GM12872 (cell line): ENCODE measurements at regions not wholly inside any gene's neighbourhood (a gene's known extent, or its start where the extent isn't known, plus 50 kb on each side); places are given as distances from the start of the nearest gene placed in this dataset.

Experiments
- TF ChIP-seq, protein P1 (sequence below): IDR thresholded peaks from 3 replicates; pipeline ENCODE4 v1.5.1; 2011; ENCODE audit warnings: low read depth, mild to moderate bottlenecking, low read length, moderate library complexity; ENCODE audit not compliant: insufficient read depth

DNA sequence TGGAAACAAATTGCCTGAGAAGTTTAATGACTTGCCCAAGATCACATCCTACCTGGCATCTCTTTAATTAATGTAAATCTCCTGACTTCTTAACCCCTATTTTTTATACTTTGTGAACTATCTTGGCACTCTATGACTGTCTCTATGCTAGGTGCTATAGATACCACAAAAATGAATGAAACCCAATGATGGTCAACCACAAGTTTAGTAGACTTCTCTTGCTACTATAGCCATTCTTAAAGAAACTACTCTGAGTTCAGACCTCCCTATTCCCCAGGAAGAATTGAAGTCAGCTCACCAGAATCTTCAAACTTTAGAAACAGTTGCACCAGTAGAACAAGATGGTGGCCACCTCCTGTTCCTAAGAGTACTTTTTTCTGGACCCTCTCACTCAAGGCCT lies 191.1 kb downstream of the RSL24D1 start:
- TF ChIP-seq, protein P1, sequence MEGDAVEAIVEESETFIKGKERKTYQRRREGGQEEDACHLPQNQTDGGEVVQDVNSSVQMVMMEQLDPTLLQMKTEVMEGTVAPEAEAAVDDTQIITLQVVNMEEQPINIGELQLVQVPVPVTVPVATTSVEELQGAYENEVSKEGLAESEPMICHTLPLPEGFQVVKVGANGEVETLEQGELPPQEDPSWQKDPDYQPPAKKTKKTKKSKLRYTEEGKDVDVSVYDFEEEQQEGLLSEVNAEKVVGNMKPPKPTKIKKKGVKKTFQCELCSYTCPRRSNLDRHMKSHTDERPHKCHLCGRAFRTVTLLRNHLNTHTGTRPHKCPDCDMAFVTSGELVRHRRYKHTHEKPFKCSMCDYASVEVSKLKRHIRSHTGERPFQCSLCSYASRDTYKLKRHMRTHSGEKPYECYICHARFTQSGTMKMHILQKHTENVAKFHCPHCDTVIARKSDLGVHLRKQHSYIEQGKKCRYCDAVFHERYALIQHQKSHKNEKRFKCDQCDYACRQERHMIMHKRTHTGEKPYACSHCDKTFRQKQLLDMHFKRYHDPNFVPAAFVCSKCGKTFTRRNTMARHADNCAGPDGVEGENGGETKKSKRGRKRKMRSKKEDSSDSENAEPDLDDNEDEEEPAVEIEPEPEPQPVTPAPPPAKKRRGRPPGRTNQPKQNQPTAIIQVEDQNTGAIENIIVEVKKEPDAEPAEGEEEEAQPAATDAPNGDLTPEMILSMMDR, result no peak

DNA sequence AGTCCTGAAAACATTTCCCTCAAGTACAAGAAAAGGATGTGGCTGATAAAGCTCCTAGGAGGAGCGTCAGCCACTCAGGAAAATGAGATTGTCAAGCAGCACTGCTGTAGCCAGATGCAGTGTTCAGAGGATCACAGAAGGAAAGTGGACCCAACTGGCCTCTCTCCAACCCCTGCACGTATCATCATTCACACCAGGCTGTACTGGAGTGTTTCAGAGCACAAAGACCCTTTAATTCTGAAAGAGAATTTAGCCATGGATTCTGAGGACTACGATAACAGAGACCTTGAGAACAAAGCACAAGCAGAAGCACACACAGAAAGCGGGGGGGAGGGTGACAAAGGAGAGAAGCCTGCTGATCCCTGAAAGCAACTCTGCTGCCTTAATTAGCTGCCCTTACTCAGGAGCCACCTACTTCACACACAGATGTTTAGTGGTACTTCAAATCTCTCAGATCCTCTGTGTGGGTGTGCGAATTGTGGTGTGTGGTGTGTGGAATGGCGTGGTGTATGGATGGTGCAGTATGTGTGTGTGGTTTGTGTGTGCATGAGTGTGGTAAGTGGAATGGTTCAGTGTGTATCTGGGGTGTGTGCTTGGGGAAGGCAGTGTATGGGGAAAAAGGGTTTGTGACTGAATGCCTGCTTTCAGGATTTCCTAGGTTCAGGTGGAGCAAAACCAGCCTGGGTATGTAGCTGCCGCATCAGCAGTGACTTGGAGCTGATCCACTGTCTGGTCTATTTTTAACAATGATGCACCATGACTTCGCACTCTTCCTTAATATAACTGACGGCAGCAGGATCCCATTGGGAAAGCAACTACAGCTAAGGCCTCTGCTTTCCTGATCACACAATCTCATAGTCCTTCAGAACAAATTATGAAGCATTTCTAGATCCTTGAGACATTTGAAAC lies 192.5 kb downstream of the RSL24D1 start:
- TF ChIP-seq, protein P1, result no peak

DNA sequence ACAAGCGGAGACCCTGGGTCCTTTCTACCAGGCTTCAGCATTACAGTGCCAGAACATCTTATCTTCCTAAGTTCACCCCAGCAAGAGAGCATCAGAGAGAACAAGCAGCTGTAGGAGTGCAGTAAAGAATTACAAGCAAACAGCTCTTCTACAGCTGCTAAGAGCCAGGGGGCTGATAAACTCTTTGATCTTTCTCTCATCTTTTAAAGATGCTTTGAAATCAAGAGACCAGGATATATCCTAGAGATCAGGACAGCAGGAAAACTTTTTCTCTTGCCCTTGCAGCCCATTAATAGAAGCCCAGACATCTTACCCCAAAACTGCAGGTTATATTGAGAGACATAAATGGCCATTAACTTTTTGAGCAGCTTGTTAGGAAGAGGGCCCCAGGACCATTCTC lies 198.1 kb downstream of the RSL24D1 start:
- TF ChIP-seq, protein P1, result no peak

DNA sequence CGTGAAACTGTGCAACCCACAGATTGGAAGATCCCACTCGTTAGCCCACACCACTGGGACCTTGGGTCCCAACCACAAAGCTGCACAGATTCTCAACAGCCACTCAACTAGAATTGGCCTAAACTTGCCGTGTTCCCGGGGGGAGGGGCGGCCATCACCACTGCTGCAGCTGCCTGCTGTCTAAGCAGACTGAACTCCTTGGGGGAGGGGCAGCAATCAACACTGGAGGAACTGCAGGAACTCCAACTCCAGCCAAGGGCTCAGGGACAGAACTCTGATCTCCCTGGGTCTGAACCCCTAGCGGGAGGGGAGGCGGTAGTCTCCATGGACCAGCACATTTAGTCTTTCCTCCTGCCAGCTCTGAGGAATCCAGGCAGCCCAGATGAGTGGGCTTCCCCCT lies 205.9 kb downstream of the RSL24D1 start:
- TF ChIP-seq, protein P1, result no peak

DNA sequence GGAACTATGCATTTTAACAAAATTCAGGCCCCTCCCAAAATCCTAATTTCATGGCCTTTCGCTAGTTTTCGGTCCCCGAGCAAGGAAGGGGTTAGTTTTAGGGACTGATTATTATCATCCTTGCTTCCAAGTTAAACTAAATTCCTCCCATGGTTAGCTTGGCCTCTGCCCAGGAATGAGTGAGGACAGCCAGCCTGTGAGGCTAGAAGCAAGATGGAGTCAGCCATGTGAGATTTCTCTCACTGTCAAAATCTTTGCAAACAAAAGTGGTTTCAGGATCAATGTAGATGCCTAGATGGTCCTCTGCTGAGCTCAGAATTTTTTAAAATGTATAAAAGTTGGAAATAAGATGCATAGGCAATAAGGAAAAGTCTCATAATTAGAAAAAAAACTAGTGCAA lies 208.9 kb downstream of the RSL24D1 start:
- TF ChIP-seq, protein P1, result no peak

DNA sequence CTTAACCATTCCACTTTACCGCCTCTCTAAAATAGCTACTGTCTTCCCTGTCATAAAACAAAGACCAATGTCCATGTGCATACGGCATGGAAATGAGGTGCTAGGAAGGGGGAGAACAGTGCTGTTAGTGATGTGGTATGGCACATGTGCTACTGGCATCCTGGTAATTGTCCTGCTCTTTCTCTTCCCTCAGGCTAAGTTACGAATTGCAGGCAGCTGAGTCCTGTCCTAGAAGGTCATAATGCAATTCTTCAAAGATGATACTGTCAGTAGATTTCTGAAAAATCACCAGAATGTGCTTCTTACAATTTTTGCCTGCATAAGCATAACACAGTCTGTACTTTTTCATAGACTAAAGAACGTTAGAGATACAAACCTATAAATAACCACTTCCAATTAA lies 216.8 kb downstream of the RSL24D1 start:
- TF ChIP-seq, protein P1, result no peak

DNA sequence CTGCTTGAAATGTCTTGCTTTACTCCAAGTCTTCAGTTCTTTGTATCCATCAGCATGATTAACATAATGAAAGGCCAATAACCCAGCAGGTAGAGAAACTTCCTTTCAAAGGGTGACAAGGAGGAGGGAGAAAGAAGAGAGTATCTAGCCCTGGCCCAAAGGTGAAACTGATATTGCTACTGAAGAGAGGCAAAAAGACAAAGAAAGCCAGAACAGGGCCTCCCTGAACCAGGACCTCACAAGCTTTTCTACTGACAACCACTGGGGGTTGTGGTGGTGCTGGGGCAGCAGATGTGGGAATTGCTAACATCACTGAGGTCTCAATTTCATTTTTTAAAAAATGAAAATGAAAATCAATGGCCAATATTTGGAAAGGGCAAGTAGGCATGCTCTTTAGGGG lies 234.1 kb downstream of the RSL24D1 start:
- TF ChIP-seq, protein P1, result no peak
